HEK293 (cell line): ENCODE measurements at regions not wholly inside any gene's neighbourhood (a gene's known extent, or its start where the extent isn't known, plus 50 kb on each side); places are given as distances from the start of the nearest gene placed in this dataset.

Experiments
- CTCF ChIA-PET: fragments of 350-600 bp; formaldehyde crosslinking; extraction: SDS; loops from one replicate; lab custom pipeline; 2021; ENCODE audit warnings: antibody characterized with exemption; lab: Yijun Ruan, JAX
- POLR2A ChIA-PET: fragments of 300-600 bp; formaldehyde crosslinking; extraction: SDS; loops from one replicate; lab custom pipeline; 2020; ENCODE audit warnings: antibody characterized with exemption, inconsistent platforms; lab: Yijun Ruan, JAX
- H3K27ac ChIP-seq: fragments of 200-500 bp; sonication (Bioruptor generic); 2 replicates; pipeline ENCODE4 v1.5.1; 2014; ENCODE audit warnings: low read depth, low read length, control low read depth, inconsistent platforms; ENCODE audit errors: extremely low read depth
- H3K36me3 ChIP-seq, 2 experiments: fragments of 200-500 bp in 1 of 2; sonication (Bioruptor generic) in 1 of 2; 1 replicate in 1 of 2; 2 replicates in 1 of 2; pipeline ENCODE4 v1.5.1; 2014 to 2017; ENCODE audit warnings: inconsistent platforms in 2 of 2, low read length in 2 of 2; ENCODE audit not compliant: control insufficient read depth in 2 of 2, insufficient read depth in 1 of 2
- H3K4me1 ChIP-seq: fragments of 200-500 bp; sonication (Bioruptor generic); 2 replicates; pipeline ENCODE4 v1.5.1; 2014; ENCODE audit warnings: mild to moderate bottlenecking, low read length, inconsistent platforms; ENCODE audit not compliant: control insufficient read depth, insufficient read depth
- H3K4me3 ChIP-seq: 2 replicates; pipeline ENCODE4 v1.5.1; 2011; ENCODE audit warnings: low read depth, mild to moderate bottlenecking, control low read depth, low read length, moderate library complexity
- H3K9me3 ChIP-seq: fragments of 200-500 bp; sonication (Bioruptor generic); 2 replicates; pipeline ENCODE4 v1.5.1; 2014; ENCODE audit warnings: low read depth, low read length, inconsistent platforms; ENCODE audit not compliant: control insufficient read depth, insufficient read depth
- KLF7 ChIP-seq: fragments of 450-650 bp; formaldehyde crosslinking; IDR thresholded peaks from 2 replicates; pipeline ENCODE4 v1.5.1; 2016; ENCODE audit warnings: missing biosample characterization, missing genetic modification characterization, borderline replicate concordance
- PBX3 ChIP-seq: sonication (generic); formaldehyde crosslinking; IDR thresholded peaks from 2 replicates; pipeline ENCODE4 v1.8.1; 2022; ENCODE audit warnings: mild to moderate bottlenecking, moderate library complexity, missing genetic modification reagents
- SETDB1 ChIP-seq: IDR thresholded peaks from one replicate; pipeline ENCODE4 v1.6.1; 2017; ENCODE audit warnings: mild to moderate bottlenecking, low read length, moderate library complexity, mixed read lengths; ENCODE audit not compliant: insufficient read length
- SP7 ChIP-seq: fragments of 450-650 bp; formaldehyde crosslinking; IDR thresholded peaks from 2 replicates; pipeline ENCODE4 v1.5.1; 2016; ENCODE audit warnings: missing biosample characterization, missing genetic modification characterization
- YY1 ChIP-seq: fragments of 450-650 bp; formaldehyde crosslinking; IDR thresholded peaks from 2 replicates; pipeline ENCODE4 v1.5.1; 2018; ENCODE audit warnings: missing biosample characterization, missing genetic modification characterization
- ZBTB1 ChIP-seq: fragments of 450-650 bp; formaldehyde crosslinking; IDR thresholded peaks from 2 replicates; pipeline ENCODE4 v1.5.1; 2016; ENCODE audit warnings: missing biosample characterization, missing genetic modification characterization
- ZBTB10 ChIP-seq: fragments of 450-650 bp; formaldehyde crosslinking; IDR thresholded peaks from 2 replicates; pipeline ENCODE4 v1.5.1; 2016; ENCODE audit warnings: missing biosample characterization, missing genetic modification characterization
- ZBTB11 ChIP-seq: fragments of 450-650 bp; formaldehyde crosslinking; conservative IDR thresholded peaks from 2 replicates; pipeline ENCODE4 v1.5.1; 2016; ENCODE audit warnings: low read depth, missing biosample characterization, missing genetic modification characterization
- ZBTB20 ChIP-seq: fragments of 450-650 bp; formaldehyde crosslinking; IDR thresholded peaks from 2 replicates; pipeline ENCODE4 v1.5.1; 2016; ENCODE audit warnings: missing biosample characterization, missing genetic modification characterization
- ZNF223 ChIP-seq: fragments of 450-650 bp; formaldehyde crosslinking; IDR thresholded peaks from 2 replicates; pipeline ENCODE4 v1.5.1; 2016; ENCODE audit warnings: missing biosample characterization, missing genetic modification characterization
- ZNF24 ChIP-seq: fragments of 450-650 bp; formaldehyde crosslinking; IDR thresholded peaks from 2 replicates; pipeline ENCODE4 v1.5.1; 2016; ENCODE audit warnings: missing biosample characterization, missing genetic modification characterization
- ZNF280D ChIP-seq: fragments of 450-650 bp; formaldehyde crosslinking; IDR thresholded peaks from 2 replicates; pipeline ENCODE4 v1.5.1; 2016; ENCODE audit warnings: missing biosample characterization, missing genetic modification characterization
- ZNF354C ChIP-seq: fragments of 450-650 bp; formaldehyde crosslinking; IDR thresholded peaks from 2 replicates; pipeline ENCODE4 v1.5.1; 2016; ENCODE audit warnings: missing biosample characterization, missing genetic modification characterization, low read depth, borderline replicate concordance
- ZNF37A ChIP-seq: fragments of 450-650 bp; IDR thresholded peaks from 2 replicates; pipeline ENCODE4 v1.5.1; 2018; ENCODE audit warnings: missing biosample characterization, missing genetic modification characterization
- ZNF394 ChIP-seq: fragments of 450-650 bp; formaldehyde crosslinking; IDR thresholded peaks from 2 replicates; pipeline ENCODE4 v1.5.1; 2016; ENCODE audit warnings: missing biosample characterization, missing genetic modification characterization, mild to moderate bottlenecking, moderate library complexity, borderline replicate concordance
- ZNF510 ChIP-seq: fragments of 450-650 bp; formaldehyde crosslinking; IDR thresholded peaks from 2 replicates; pipeline ENCODE4 v1.5.1; 2018; ENCODE audit warnings: mild to moderate bottlenecking, missing genetic modification characterization, missing biosample characterization; ENCODE audit not compliant: insufficient replicate concordance
- ZNF555 ChIP-seq: fragments of 450-650 bp; formaldehyde crosslinking; conservative IDR thresholded peaks from 2 replicates; pipeline ENCODE4 v1.5.1; 2017; ENCODE audit warnings: missing biosample characterization, mild to moderate bottlenecking, missing genetic modification characterization, inconsistent platforms
- ZNF560 ChIP-seq: fragments of 450-650 bp; formaldehyde crosslinking; IDR thresholded peaks from 2 replicates; pipeline ENCODE4 v1.5.1; 2017; ENCODE audit warnings: missing biosample characterization, missing genetic modification characterization, borderline replicate concordance
- ZNF645 ChIP-seq: fragments of 450-650 bp; formaldehyde crosslinking; IDR thresholded peaks from 2 replicates; pipeline ENCODE4; 2016; ENCODE audit warnings: missing biosample characterization, missing genetic modification characterization

- TF ChIP-seq ZNF280D = no peak
- TF ChIP-seq ZNF510 (tag by site-specific recombination) = no peak
- TF ChIP-seq ZNF555 = no peak
- TF ChIP-seq ZBTB11 (tag by site-specific recombination) = no peak
- no peak for TF ChIP-seq ZNF354C (tag by site-specific recombination)
- no peak for TF ChIP-seq ZNF645 (tag by site-specific recombination)
- TF ChIP-seq, all 188 proteins: peak for 0
These were observed 1498.0 kb downstream of the STIM2 start (continued) for GRCh38 chr4:28358606-28359005.

- no peaks in the 10 kb centered on the region for H3K9me3 ChIP-seq
- ChIA-PET POLR2A (no interaction called here), CTCF (no interaction called here)
- H3K27ac ChIP-seq = no peak overlapping the region
- H3K36me3 ChIP-seq = no peaks in the 10 kb centered on the region
- no peaks in the 10 kb centered on the region for H3K4me1 ChIP-seq
- H3K4me3 ChIP-seq = no peak overlapping the region
- TF ChIP-seq ZNF24 (no peak), ZBTB20 (no peak), YY1 (no peak), ZNF37A (tag by site-specific recombination) (no peak), SETDB1 (no peak), KLF7 (tag by site-specific recombination) (no peak), ZNF223 (tag by site-specific recombination) (no peak), ZNF394 (no peak), ZBTB11 (tag by site-specific recombination) (no peak), ZBTB10 (tag by site-specific recombination) (no peak), PBX3 (CRISPR knock-in tag) (no peak), ZBTB1 (no peak), ZNF560 (tag by site-specific recombination) (no peak), SP7 (tag by site-specific recombination) (no peak)
- TF ChIP-seq, all 188 proteins: peak for 0
These were observed 1500.0 kb downstream of the STIM2 start for GRCh38 chr4:28360681-28361080.
